ENCODE measurements at regions not wholly inside any gene's neighbourhood (a gene's known extent, or its start where the extent isn't known, plus 50 kb on each side); places are given as distances from the start of the nearest gene placed in this dataset.

DNA sequence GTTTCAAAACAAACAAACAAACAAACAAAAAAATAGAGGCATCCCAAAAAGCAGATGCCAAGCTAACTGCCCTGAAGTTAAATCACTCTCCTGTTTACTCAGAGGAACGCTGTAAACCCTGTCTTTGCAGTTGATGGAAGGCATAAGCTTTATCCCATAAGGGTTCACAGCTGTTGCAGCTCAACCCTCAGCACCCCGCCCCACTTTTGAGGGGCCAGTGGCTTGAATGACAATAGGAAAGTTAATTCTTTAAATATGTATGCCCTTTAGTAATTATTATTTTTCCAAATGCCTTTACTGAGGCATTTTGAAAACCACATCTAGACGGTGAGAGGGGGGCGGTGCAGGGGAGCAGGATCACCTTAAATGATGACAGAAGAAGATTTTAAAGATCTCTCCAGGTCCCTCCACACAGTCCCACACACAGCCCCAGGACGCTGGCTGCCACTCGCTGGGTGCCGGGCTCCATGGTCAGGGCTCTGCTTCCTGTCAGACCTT, 272.1 kb downstream of the FAM43A start:
- TF ChIP-seq TAF1 (IDR thresholded peaks at IDR 0.05; ENCODE audit: borderline replicate concordance, low read depth, low read length) (no peak), POLR2A (IDR thresholded peaks at IDR 0.05; ENCODE audit: low read depth, low read length) (no peak)
